Endothelial cell of umbilical vein (primary cell): ENCODE measurements at regions not wholly inside any gene's neighbourhood (a gene's known extent, or its start where the extent isn't known, plus 50 kb on each side); places are given as distances from the start of the nearest gene placed in this dataset.

Experiments used
- BruUV-seq: library from RNA; stranded (reverse); fragments of 400-500 nt; replicated peaks from 2 replicates; lab custom pipeline; 2021; lab: Mats Ljungman, UMichigan
- CTCF ChIA-PET: fragments of 300-600, 350-600 bp; sonication (Branson Sonifier 250); formaldehyde crosslinking; loops from one replicate; lab custom pipeline; 2021; ENCODE audit warnings: antibody characterized with exemption, inconsistent platforms; lab: Charles Lee
- POLR2A ChIA-PET: fragments of 300-600, 350-600 bp; sonication (Branson Sonifier 250); formaldehyde crosslinking; loops from one replicate; lab custom pipeline; 2021; ENCODE audit warnings: antibody characterized with exemption, inconsistent platforms; lab: Charles Lee
- DNase-seq: peaks from one replicate; pipeline ENCODE4 v3.0.0-alpha.2; 2011; ENCODE audit warnings: low read depth, low spot score
- FAIRE-seq: peaks from 2 replicates; lab custom pipeline; 2011; peaks lifted over from hg19 to GRCh38; lab: Jason Lieb, UNC
- H2AFZ ChIP-seq: 2 replicates; pipeline ENCODE4 v1.6.0; 2012; ENCODE audit warnings: low read depth, low read length, control low read depth, inconsistent platforms
- H3K27ac ChIP-seq: 2 replicates; pipeline ENCODE4 v1.5.1; 2011; ENCODE audit warnings: low read depth, mild to moderate bottlenecking, control low read depth, low read length, moderate library complexity; ENCODE audit not compliant: insufficient read depth
- H3K27me3 ChIP-seq, 2 experiments: 2 replicates each; pipeline versions ENCODE4 v1.6.0 to v1.6.1; 2011; ENCODE audit warnings: low read length in 2 of 2, mixed read lengths in 1 of 2; ENCODE audit not compliant: control insufficient read depth in 2 of 2, insufficient read depth in 2 of 2
- H3K36me3 ChIP-seq, 2 experiments: 2 replicates in 1 of 2; 3 replicates in 1 of 2; pipeline ENCODE4 v1.5.1; 2011; ENCODE audit warnings: low read length in 2 of 2, mild to moderate bottlenecking in 1 of 2, moderate library complexity in 1 of 2; ENCODE audit not compliant: control insufficient read depth in 2 of 2, insufficient read depth in 2 of 2; ENCODE audit errors: extremely low read depth in 1 of 2
- H3K4me1 ChIP-seq: 3 replicates; pipeline ENCODE4 v1.5.1; 2011; ENCODE audit warnings: mild to moderate bottlenecking, low read length; ENCODE audit not compliant: control insufficient read depth, insufficient read depth; ENCODE audit errors: extremely low read depth
- H3K4me2 ChIP-seq: 2 replicates; pipeline ENCODE4 v1.6.1; 2011; ENCODE audit warnings: low read length, control low read depth, mixed read lengths; ENCODE audit not compliant: insufficient read depth
- H3K4me3 ChIP-seq, 3 experiments: fragments of 200-600 bp in 1 of 3; sonication (generic), shearing (Covaris generic) in 1 of 3; replicated peaks in 1 of 3; 2 replicates each; pipeline ENCODE4 v1.5.1; 2011 to 2016; ENCODE audit warnings: control low read depth in 3 of 3, low read length in 3 of 3, mild to moderate bottlenecking in 2 of 3, inconsistent platforms in 1 of 3, low read depth in 1 of 3, moderate library complexity in 1 of 3; ENCODE audit not compliant: insufficient read depth in 1 of 3
- H3K79me2 ChIP-seq: 2 replicates; pipeline ENCODE4 v1.6.0; 2012; ENCODE audit warnings: low read length, inconsistent platforms; ENCODE audit not compliant: control insufficient read depth, insufficient read depth
- H3K9ac ChIP-seq: replicated peaks from 2 replicates; pipeline ENCODE3; 2011; ENCODE audit warnings: low read length, control low read depth; ENCODE audit not compliant: insufficient read depth; ENCODE audit errors: extremely low read depth
- H3K9me1 ChIP-seq: replicated peaks from 3 replicates; pipeline ENCODE4 v1.6.0; 2011; ENCODE audit warnings: mild to moderate bottlenecking, low read length; ENCODE audit not compliant: control insufficient read depth, insufficient read depth; ENCODE audit errors: extremely low read depth
- H3K9me3 ChIP-seq: replicated peaks from 2 replicates; pipeline ENCODE4 v1.5.1; 2012; ENCODE audit warnings: low read length, inconsistent platforms; ENCODE audit not compliant: control insufficient read depth, insufficient read depth
- H4K20me1 ChIP-seq: replicated peaks from 2 replicates; pipeline ENCODE3; 2011; ENCODE audit warnings: mild to moderate bottlenecking, low read length; ENCODE audit not compliant: control insufficient read depth, insufficient read depth; ENCODE audit errors: extremely low read depth
- CTCF ChIP-seq, 2 donors: IDR thresholded peaks; 1 replicate in 1 of 2; 2 replicates in 1 of 2; pipeline ENCODE4 v1.5.1; 2011; ENCODE audit warnings: low read length in 2 of 2, mild to moderate bottlenecking in 2 of 2, moderate library complexity in 2 of 2, control low read depth in 1 of 2, inconsistent platforms in 1 of 2, low read depth in 1 of 2; ENCODE audit not compliant: insufficient read depth in 1 of 2; ENCODE audit errors: extremely low read depth in 1 of 2
- EZH2 ChIP-seq: IDR thresholded peaks from 2 replicates; pipeline ENCODE4 v1.6.1; 2012; ENCODE audit warnings: borderline replicate concordance, low read depth, mild to moderate bottlenecking, moderate library complexity, low read length, inconsistent platforms; ENCODE audit not compliant: severe bottlenecking
- FOS ChIP-seq: IDR thresholded peaks from 2 replicates; pipeline ENCODE4 v1.6.1; 2011; ENCODE audit warnings: mild to moderate bottlenecking, low read length, moderate library complexity, borderline replicate concordance; ENCODE audit not compliant: insufficient read depth
- GATA2 ChIP-seq: IDR thresholded peaks from 2 replicates; pipeline ENCODE4 v1.7.0; 2011; ENCODE audit warnings: low read depth, mild to moderate bottlenecking, moderate library complexity, mixed read lengths, low read length; ENCODE audit not compliant: insufficient read length, insufficient read depth
- JUN ChIP-seq: IDR thresholded peaks from 2 replicates; pipeline ENCODE4 v1.6.1; 2011; ENCODE audit warnings: borderline replicate concordance, low read depth; ENCODE audit not compliant: insufficient read length, insufficient read depth
- MAX ChIP-seq: IDR thresholded peaks from 2 replicates; pipeline ENCODE4 v1.6.1; 2011; ENCODE audit not compliant: insufficient read depth, insufficient read length
- MYC ChIP-seq: IDR thresholded peaks from one replicate; pipeline ENCODE4 v1.6.1; 2011; ENCODE audit warnings: mild to moderate bottlenecking, low read depth, low read length
- POLR2A ChIP-seq: IDR thresholded peaks from 2 replicates; pipeline ENCODE4 v1.6.1; 2012; ENCODE audit warnings: low read depth, mild to moderate bottlenecking, control low read depth, low read length
- POLR2AphosphoS5 ChIP-seq: IDR thresholded peaks from 2 replicates; pipeline ENCODE4 v1.6.1; 2012; ENCODE audit warnings: low read depth, mild to moderate bottlenecking, control low read depth, low read length, moderate library complexity; ENCODE audit not compliant: insufficient read depth
- dilution Hi-C: fragments of 300-500 bp; cut with MboI; formaldehyde crosslinking; loops from one replicate; pipeline ENCODE4 v1.15.0; 2019; ENCODE audit warnings: low sequenced_read_pairs; ENCODE audit not compliant: extremely low pct_ligation_motif_present
- intact Hi-C: fragments of 100-400 bp; cut with micrococcal nuclease; formaldehyde crosslinking; loops from one replicate; pipeline ENCODE4 v1.10.0; 2022

DNA sequence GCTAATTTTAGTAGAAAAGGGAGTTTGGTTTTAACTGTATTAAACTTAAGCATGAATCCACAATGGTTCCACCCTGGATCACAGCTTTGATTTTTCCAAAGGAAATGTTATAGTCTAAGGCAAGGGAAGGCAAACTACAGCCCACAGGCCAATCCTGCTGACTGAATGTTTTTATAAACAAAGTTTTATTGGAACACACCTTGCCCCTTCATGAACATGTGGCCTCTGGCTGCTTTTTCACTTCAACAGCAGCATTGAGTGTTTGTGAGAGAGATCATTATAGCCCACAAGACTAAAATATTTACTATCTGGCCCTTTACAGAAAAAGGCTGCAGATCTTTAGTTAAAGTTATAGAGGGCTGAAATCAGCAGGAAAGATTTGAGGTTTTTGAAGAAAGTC, 198.7 kb downstream of the IRS2 start:
- Histone ChIP-seq H2AFZ (no peak overlapping the region), H3K4me1 (no peaks in the 10 kb centered on the region), H3K36me3 (no peaks in the 10 kb centered on the region), H3K9me3 (no peaks in the 10 kb centered on the region), H3K9ac (no peak overlapping the region), H4K20me1 (no peaks in the 10 kb centered on the region), H3K9me1 (no peaks in the 10 kb centered on the region), H3K27me3 (no peaks in the 10 kb centered on the region), H3K4me3 (no peak overlapping the region), H3K4me2 (no peak overlapping the region), H3K27ac (no peak overlapping the region), H3K79me2 (no peaks in the 10 kb centered on the region)
- BruUV-seq = no TSS peak
- no peak for DNase-seq
- FAIRE-seq = no peak
- TF ChIP-seq GATA2 = no peak
- TF ChIP-seq MYC = no peak
- no peak for TF ChIP-seq JUN
- no peak for TF ChIP-seq CTCF (IDR thresholded peaks at IDR 0.05; ENCODE audit: extremely low read depth in 1 of 2, insufficient read depth in 1 of 2, low read depth in 1 of 2, low read length in 2 of 2)
- TF ChIP-seq FOS = no peak
- no peak for TF ChIP-seq POLR2A
- no peak for TF ChIP-seq EZH2
- no peak for TF ChIP-seq POLR2AphosphoS5
- no peak for TF ChIP-seq MAX
- intact Hi-C loops (no loop called here), dilution Hi-C loops (no loop called here)
- CTCF ChIA-PET = no interaction called here
- POLR2A ChIA-PET = no interaction called here
